Coronary artery (tissue), 2 donors: ENCODE measurements at regions not wholly inside any gene's neighbourhood (a gene's known extent, or its start where the extent isn't known, plus 50 kb on each side); places are given as distances from the start of the nearest gene placed in this dataset.

ENCODE experiments used
- DNase-seq: peaks from one replicate; pipeline ENCODE4 v3.0.0-alpha.2; 2017; ENCODE audit warnings: low spot score
- H3K27ac ChIP-seq, 2 donors: fragments of 200-600 bp; sonication (generic); one replicate each; pipeline ENCODE4 v1.5.1; 2016 to 2019
- H3K4me3 ChIP-seq: fragments of 200-600 bp; sonication (generic); 2 replicates; pipeline ENCODE4 v1.5.1; 2016; ENCODE audit warnings: mild to moderate bottlenecking, moderate library complexity
- TF ChIP-seq, protein P1 (sequence below): fragments of 200-600 bp; sonication (generic); IDR thresholded peaks from one replicate; pipeline ENCODE4 v1.5.1; 2019; ENCODE audit warnings: antibody characterized with exemption

DNA sequence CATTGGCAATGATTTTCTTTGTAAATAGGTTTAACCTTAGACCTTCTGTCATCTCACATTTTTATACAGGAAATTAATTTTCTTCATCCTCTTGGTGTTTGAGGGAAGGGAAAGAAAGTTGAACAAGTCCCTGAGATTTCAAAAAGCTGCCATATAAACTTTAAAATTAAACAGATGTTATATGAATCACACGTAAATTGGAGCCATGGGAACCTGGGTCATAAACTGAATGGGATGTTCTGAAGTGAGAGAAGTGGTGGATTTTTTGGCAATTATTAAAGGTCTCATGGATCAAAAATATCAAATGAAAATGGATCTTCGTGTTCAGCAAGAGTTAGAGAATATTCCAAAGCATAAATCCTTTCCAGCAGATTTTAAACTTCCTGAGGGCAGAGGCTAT is 242.2 kb downstream of the DMRT2 start:
- Histone ChIP-seq H3K27ac (no peak overlapping the region), H3K4me3 (no peak overlapping the region)
- DNase-seq: no peak
- TF ChIP-seq, protein P1, sequence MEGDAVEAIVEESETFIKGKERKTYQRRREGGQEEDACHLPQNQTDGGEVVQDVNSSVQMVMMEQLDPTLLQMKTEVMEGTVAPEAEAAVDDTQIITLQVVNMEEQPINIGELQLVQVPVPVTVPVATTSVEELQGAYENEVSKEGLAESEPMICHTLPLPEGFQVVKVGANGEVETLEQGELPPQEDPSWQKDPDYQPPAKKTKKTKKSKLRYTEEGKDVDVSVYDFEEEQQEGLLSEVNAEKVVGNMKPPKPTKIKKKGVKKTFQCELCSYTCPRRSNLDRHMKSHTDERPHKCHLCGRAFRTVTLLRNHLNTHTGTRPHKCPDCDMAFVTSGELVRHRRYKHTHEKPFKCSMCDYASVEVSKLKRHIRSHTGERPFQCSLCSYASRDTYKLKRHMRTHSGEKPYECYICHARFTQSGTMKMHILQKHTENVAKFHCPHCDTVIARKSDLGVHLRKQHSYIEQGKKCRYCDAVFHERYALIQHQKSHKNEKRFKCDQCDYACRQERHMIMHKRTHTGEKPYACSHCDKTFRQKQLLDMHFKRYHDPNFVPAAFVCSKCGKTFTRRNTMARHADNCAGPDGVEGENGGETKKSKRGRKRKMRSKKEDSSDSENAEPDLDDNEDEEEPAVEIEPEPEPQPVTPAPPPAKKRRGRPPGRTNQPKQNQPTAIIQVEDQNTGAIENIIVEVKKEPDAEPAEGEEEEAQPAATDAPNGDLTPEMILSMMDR: no peak

DNA sequence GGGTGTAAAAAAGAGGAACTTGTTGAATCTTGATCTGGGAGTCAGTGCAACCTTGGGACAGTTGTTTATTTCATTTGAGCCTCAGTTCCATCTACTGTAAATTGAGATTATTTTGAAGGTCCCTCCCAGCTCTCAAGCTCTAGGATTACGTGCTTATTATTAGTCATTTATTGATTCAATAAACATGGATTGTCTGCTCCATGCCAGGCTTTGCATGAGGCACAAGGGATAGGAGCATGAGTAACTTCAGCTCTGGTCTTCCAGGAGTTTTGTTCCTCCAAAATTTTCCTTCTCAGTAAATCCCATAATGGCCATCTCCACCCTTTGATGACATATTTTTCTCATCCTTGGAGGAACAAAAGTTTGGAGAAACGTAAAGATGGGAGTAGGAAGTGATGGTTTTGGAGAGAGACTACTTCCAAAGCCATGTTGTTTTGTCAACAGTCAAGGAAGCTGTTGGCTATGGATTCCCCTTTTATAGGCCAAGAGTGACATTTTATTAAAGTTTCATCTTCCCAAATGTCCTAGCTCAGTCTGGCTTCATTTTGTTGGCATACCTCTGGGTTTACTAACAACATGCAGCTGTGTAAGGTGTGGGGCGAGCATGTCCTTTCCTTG is 244.6 kb downstream of the DMRT2 start:
- Histone ChIP-seq H3K27ac (no peak overlapping the region), H3K4me3 (no peak overlapping the region)
- no peak for DNase-seq
- TF ChIP-seq, protein P1: no peak

DNA sequence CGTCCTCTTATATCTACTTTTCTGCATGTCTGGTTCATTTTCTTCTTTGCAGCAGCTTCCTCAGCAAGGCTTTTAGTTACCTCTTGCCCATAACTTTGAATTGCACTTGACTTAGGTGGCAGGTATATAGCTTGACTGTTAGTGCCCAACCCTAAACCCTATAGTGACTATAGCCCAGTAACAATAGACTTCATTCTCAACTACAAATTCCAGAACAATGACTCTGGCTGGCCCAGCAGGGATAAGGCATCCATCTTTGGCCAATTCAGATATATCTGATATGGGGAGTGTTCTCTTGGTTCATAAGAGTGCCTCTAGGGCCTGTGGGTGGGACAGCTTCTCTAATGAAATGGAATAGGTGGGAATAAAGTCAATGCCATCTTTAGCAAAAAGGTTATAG is 246.2 kb downstream of the DMRT2 start:
- TF ChIP-seq, protein P1: no peak
- H3K27ac ChIP-seq: no peak overlapping the region
- DNase-seq: no peak
- H3K4me3 ChIP-seq: no peak overlapping the region

DNA sequence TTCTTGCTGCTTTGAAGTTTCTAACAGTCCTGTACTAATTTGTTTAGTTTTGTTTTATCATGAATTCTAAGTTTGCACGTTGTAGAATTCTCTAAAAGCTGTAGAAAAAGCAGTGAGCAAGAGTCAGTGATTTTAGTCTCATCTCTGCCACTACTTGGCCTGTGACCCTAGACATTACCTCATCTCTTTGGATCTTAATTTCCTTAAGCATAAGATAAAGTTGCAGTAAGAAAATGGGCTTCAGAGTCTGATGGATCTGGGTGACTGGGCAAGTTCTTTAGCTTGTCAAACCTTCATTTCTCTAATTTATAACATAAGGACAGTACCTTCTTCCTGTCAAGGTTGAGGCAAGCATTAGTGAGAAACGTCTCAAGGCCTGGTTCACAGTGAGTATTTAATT is 247.9 kb downstream of the DMRT2 start:
- DNase-seq: no peak
- TF ChIP-seq, protein P1: no peak
- Histone ChIP-seq H3K4me3 (no peak overlapping the region), H3K27ac (no peak overlapping the region)

DNA sequence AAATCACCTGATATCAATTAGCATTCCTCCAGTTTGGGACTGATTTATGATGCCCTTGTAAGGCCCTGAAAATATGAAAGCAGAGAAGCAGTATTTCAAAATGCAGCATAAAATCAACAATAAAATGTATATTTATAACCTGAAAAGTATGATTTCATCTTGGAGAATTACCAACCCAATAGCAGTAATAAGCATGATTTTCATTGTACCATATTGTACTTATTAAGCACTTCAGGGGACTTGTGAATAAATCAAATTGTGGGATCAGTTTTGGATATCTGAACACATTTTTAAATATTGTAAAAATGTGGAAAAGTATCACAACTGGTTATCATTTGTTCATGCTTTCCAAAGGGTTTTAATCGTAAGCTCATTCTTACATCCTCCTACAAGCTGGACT is 250.8 kb downstream of the DMRT2 start:
- no peak overlapping the region for H3K4me3 ChIP-seq
- DNase-seq: no peak
- no peak overlapping the region for H3K27ac ChIP-seq
- TF ChIP-seq, protein P1: no peak

DNA sequence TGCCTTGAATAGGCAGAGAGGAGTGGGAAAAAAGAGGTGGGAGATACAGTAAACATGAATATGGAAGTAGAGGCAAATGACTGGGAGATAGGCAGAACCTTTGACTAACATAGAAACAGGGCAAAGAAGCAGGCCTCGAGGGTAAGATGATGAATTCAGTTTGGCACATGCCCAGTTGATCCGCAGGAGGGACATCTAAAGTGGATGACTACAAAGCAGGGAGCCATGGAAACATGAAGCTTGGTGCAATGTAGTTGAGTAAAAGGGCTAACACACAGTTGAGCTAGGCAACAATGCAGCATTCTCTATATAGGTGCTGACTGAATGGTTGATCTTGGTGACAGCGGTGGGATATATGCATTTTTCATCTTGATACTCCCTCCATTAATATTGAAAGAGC is 253.8 kb downstream of the DMRT2 start:
- Histone ChIP-seq H3K4me3 (no peak overlapping the region), H3K27ac (no peak overlapping the region)
- DNase-seq: no peak
- TF ChIP-seq, protein P1: no peak

DNA sequence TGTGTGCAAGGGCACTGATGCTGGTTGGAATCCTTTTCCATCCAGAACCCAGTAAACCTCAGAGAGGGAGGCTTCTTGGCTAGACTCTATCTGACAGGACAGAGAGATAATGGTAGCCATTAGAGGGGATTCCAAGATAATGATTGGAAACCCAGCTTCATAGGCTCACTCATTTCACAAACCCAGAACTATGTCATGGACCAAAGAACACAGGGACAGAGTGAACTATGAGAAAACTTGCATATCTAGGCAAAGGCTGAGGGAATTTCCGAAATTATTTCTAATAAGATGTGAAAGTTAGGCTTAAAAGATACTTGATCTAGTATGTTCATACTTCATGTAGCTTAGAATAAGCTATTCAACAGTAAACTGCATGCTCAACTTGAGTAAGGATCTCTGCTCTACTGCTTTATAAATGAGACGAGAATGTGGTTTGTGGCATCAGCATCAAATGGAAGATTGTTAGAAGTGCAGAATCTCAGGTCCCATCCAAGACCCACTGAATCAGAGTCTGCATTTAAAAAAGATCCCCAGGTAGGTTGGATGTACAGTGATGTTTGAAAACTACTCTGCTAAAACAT is 261.4 kb downstream of the DMRT2 start:
- no peak for DNase-seq
- TF ChIP-seq, protein P1: no peak
- H3K4me3 ChIP-seq: no peak overlapping the region
- no peak overlapping the region for H3K27ac ChIP-seq
